ENCODE measurements at regions not wholly inside any gene's neighbourhood (a gene's known extent, or its start where the extent isn't known, plus 50 kb on each side); places are given as distances from the start of the nearest gene placed in this dataset.

GRCh38 chr2:18814387-18814786 is 225.0 kb upstream of the NT5C1B start:
- no peak for DNase-seq

GRCh38 chr2:18804536-18804935 is 215.2 kb upstream of the NT5C1B start:
- DNase-seq, result no peak

GRCh38 chr2:18803141-18803939 is 214.0 kb upstream of the NT5C1B start:
- no peak for DNase-seq

- peak; percentile 29 for DNase-seq
These were observed 211.0 kb upstream of the NT5C1B start for GRCh38 chr2:18800240-18800971.

GRCh38 chr2:18799397-18799796 is 210.0 kb upstream of the NT5C1B start:
- no peak for DNase-seq

- no peak for DNase-seq
These were observed 207.9 kb upstream of the NT5C1B start for GRCh38 chr2:18797133-18797845.

- no peak for DNase-seq
These were observed 206.5 kb upstream of the NT5C1B start for GRCh38 chr2:18795906-18796305.

GRCh38 chr2:18792684-18793083 is 203.3 kb upstream of the NT5C1B start:
- DNase-seq, result no peak

GRCh38 chr2:18792226-18792629 is 202.9 kb upstream of the NT5C1B start:
- DNase-seq, result no peak

- no peak for DNase-seq
These were observed 201.9 kb upstream of the NT5C1B start for GRCh38 chr2:18791172-18791797.

- no peak for DNase-seq
These were observed 201.3 kb upstream of the NT5C1B start for GRCh38 chr2:18790509-18791171.

- DNase-seq, result no peak
These were observed 199.2 kb upstream of the NT5C1B start for GRCh38 chr2:18788592-18788991.

GRCh38 chr2:18787726-18788125 is 198.4 kb upstream of the NT5C1B start:
- DNase-seq, result no peak

GRCh38 chr2:18784245-18784644 is 194.9 kb upstream of the NT5C1B start:
- no peak for DNase-seq

GRCh38 chr2:18781541-18782280 is 192.3 kb upstream of the NT5C1B start:
- no peak for DNase-seq

GRCh38 chr2:18777250-18777812 is 188.0 kb upstream of the NT5C1B start:
- no peak for DNase-seq

GRCh38 chr2:18771212-18771611 is 181.8 kb upstream of the NT5C1B start:
- DNase-seq, result no peak

GRCh38 chr2:18763338-18763737 is 174.0 kb upstream of the NT5C1B start:
- DNase-seq, result no peak

GRCh38 chr2:18762667-18763066 is 173.3 kb upstream of the NT5C1B start:
- no peak for DNase-seq

GRCh38 chr2:18754286-18754685 is 164.9 kb upstream of the NT5C1B start:
- no peak for DNase-seq

GRCh38 chr2:18753722-18754121 is 164.4 kb upstream of the NT5C1B start:
- DNase-seq, result no peak
